CD14-positive monocyte (primary cell): ENCODE measurements at regions not wholly inside any gene's neighbourhood (a gene's known extent, or its start where the extent isn't known, plus 50 kb on each side); places are given as distances from the start of the nearest gene placed in this dataset.

Experiments
- DNase-seq, 3 donors: peaks; one replicate each; pipeline ENCODE4 v3.0.0-alpha.2; 2011 to 2022
- H2AFZ ChIP-seq: 2 replicates; pipeline ENCODE4 v1.6.0; 2012; ENCODE audit warnings: mild to moderate bottlenecking, low read depth, low read length, inconsistent platforms; ENCODE audit not compliant: insufficient read depth, poor library complexity, severe bottlenecking
- H3K27ac ChIP-seq, 2 donors: 1 replicate in 1 of 2; 2 replicates in 1 of 2; pipeline ENCODE4 v1.5.1; 2012 to 2013; ENCODE audit warnings: low read length in 2 of 2, control low read depth in 1 of 2, inconsistent platforms in 1 of 2, low read depth in 1 of 2, mild to moderate bottlenecking in 1 of 2
- H3K27me3 ChIP-seq, 2 donors: one replicate each; pipeline versions ENCODE4 v1.6.0 to v1.6.1; 2011 to 2013; ENCODE audit warnings: low read length in 2 of 2; ENCODE audit not compliant: control insufficient read depth in 2 of 2, insufficient read depth in 2 of 2
- H3K36me3 ChIP-seq, 2 donors: replicated peaks in 1 of 2; 1 replicate in 1 of 2; 2 replicates in 1 of 2; pipeline versions ENCODE4 v1.5.1 to v1.6.1; 2012 to 2013; ENCODE audit warnings: low read length in 2 of 2, control low read depth in 1 of 2, inconsistent platforms in 1 of 2, mild to moderate bottlenecking in 1 of 2; ENCODE audit not compliant: insufficient read depth in 2 of 2, control insufficient read depth in 1 of 2
- H3K4me1 ChIP-seq, 2 donors: 1 replicate in 1 of 2; 2 replicates in 1 of 2; pipeline versions ENCODE4 v1.5.1 to v1.6.1; 2012 to 2013; ENCODE audit warnings: low read length in 2 of 2, control low read depth in 1 of 2, inconsistent platforms in 1 of 2, mild to moderate bottlenecking in 1 of 2, moderate library complexity in 1 of 2; ENCODE audit not compliant: insufficient read depth in 2 of 2, control insufficient read depth in 1 of 2
- H3K4me2 ChIP-seq: replicated peaks from 2 replicates; pipeline ENCODE3; 2012; ENCODE audit warnings: low read length, moderate library complexity, mild to moderate bottlenecking; ENCODE audit not compliant: poor library complexity, severe bottlenecking; ENCODE audit errors: extremely low read depth
- H3K4me3 ChIP-seq, 3 experiments: fragments of 200-600 bp in 1 of 3; sonication (generic) in 1 of 3; replicated peaks in 1 of 3; 1 replicate in 2 of 3; 2 replicates in 1 of 3; pipeline ENCODE4 v1.5.1; 2011 to 2013; ENCODE audit warnings: low read length in 3 of 3, mild to moderate bottlenecking in 3 of 3, control low read depth in 2 of 3, low read depth in 2 of 3, inconsistent platforms in 1 of 3, moderate library complexity in 1 of 3
- H3K79me2 ChIP-seq: 2 replicates; pipeline ENCODE4 v1.6.0; 2012; ENCODE audit warnings: mild to moderate bottlenecking, control low read depth, inconsistent platforms, low read length, moderate library complexity; ENCODE audit not compliant: insufficient read depth
- H3K9ac ChIP-seq: 2 replicates; pipeline ENCODE4 v1.6.0; 2017; ENCODE audit warnings: low read length, mild to moderate bottlenecking; ENCODE audit not compliant: insufficient read depth, poor library complexity, severe bottlenecking
- H3K9me3 ChIP-seq, 2 donors: replicated peaks in 1 of 2; 1 replicate in 1 of 2; 2 replicates in 1 of 2; pipeline versions ENCODE4 v1.5.1 to v1.6.1; 2012 to 2013; ENCODE audit warnings: low read length in 2 of 2, control low read depth in 1 of 2; ENCODE audit not compliant: control insufficient read depth in 1 of 2, insufficient read depth in 1 of 2
- H4K20me1 ChIP-seq: 2 replicates; pipeline ENCODE4 v1.6.0; 2012; ENCODE audit warnings: mild to moderate bottlenecking, low read length, control low read depth, moderate library complexity; ENCODE audit not compliant: insufficient read depth
- H3K27ac Mint-ChIP-seq, 7 donors: one replicate each; pipeline ENCODE4 v1.8.0; 2020; ENCODE audit warnings: mild to moderate bottlenecking in 7 of 7, mixed read lengths in 7 of 7, moderate library complexity in 6 of 7, inconsistent platforms in 2 of 7
- H3K27me3 Mint-ChIP-seq, 3 donors: one replicate each; pipeline ENCODE4 v1.8.0; 2021 to 2022; ENCODE audit warnings: low read depth in 3 of 3, mild to moderate bottlenecking in 3 of 3, mixed read lengths in 3 of 3, moderate library complexity in 3 of 3, inconsistent platforms in 1 of 3
- H3K36me3 Mint-ChIP-seq, 2 donors: one replicate each; pipeline ENCODE4 v1.8.0; 2020; ENCODE audit warnings: mixed read lengths in 2 of 2, inconsistent platforms in 1 of 2, mild to moderate bottlenecking in 1 of 2
- H3K4me1 Mint-ChIP-seq: one replicate; pipeline ENCODE4 v1.8.0; 2020; ENCODE audit warnings: mild to moderate bottlenecking, mixed read lengths
- H3K4me3 Mint-ChIP-seq, 2 donors: one replicate each; pipeline ENCODE4 v1.8.0; 2020; ENCODE audit warnings: mild to moderate bottlenecking in 2 of 2, mixed read lengths in 2 of 2, moderate library complexity in 1 of 2
- H3K9me3 Mint-ChIP-seq, 7 donors: one replicate each; pipeline ENCODE4 v1.8.0; 2020 to 2022; ENCODE audit warnings: mixed read lengths in 7 of 7, mild to moderate bottlenecking in 6 of 7, moderate library complexity in 6 of 7, inconsistent platforms in 2 of 7
- WGBS: methylation state at CpG from one replicate; pipeline ENCODE4 v1.1.5; 2013; ENCODE audit warnings: missing lambda C conversion rate; ENCODE audit not compliant: insufficient coverage; 5-methylcytosine and 5-hydroxymethylcytosine counted together
- intact Hi-C, 2 donors: fragments of 100-400 bp; cut with micrococcal nuclease; formaldehyde crosslinking; loops; one replicate each; pipeline versions ENCODE4 v1.15.0 to v1.15.1; 2023
- TF ChIP-seq, protein P1 (sequence below): fragments of 200-600 bp; IDR thresholded peaks from one replicate; pipeline ENCODE4 v1.8.0; 2022; ENCODE audit warnings: antibody characterized with exemption, mild to moderate bottlenecking

GRCh38 chr2:139610512-139610911 lies 830.3 kb upstream of the NXPH2 start:
- no peaks in the 10 kb centered on the region for H3K36me3 Mint-ChIP-seq
- Histone ChIP-seq H3K27me3 (no peaks in the 10 kb centered on the region), H4K20me1 (no peaks in the 10 kb centered on the region), H3K36me3 (no peaks in the 10 kb centered on the region), H3K4me2 (no peak overlapping the region), H3K27ac (no peak overlapping the region), H2AFZ (no peak overlapping the region), H3K4me1 (no peaks in the 10 kb centered on the region), H3K4me3 (no peak overlapping the region), H3K79me2 (no peaks in the 10 kb centered on the region), H3K9me3 (peaks cover 17 to 21% of the 10 kb centered on the region in 2 donors), H3K9ac (no peak overlapping the region)
- TF ChIP-seq, protein P1, sequence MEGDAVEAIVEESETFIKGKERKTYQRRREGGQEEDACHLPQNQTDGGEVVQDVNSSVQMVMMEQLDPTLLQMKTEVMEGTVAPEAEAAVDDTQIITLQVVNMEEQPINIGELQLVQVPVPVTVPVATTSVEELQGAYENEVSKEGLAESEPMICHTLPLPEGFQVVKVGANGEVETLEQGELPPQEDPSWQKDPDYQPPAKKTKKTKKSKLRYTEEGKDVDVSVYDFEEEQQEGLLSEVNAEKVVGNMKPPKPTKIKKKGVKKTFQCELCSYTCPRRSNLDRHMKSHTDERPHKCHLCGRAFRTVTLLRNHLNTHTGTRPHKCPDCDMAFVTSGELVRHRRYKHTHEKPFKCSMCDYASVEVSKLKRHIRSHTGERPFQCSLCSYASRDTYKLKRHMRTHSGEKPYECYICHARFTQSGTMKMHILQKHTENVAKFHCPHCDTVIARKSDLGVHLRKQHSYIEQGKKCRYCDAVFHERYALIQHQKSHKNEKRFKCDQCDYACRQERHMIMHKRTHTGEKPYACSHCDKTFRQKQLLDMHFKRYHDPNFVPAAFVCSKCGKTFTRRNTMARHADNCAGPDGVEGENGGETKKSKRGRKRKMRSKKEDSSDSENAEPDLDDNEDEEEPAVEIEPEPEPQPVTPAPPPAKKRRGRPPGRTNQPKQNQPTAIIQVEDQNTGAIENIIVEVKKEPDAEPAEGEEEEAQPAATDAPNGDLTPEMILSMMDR = no peak
- no CpG with 5 or more reads among the region's 3 CpGs for WGBS
- DNase-seq = no peak
- no peak overlapping the region for H3K4me3 Mint-ChIP-seq
- intact Hi-C loops = no loop called here
- no peaks in the 10 kb centered on the region for H3K27me3 Mint-ChIP-seq
- peaks cover 0 to 15% (median 8%) of the 10 kb centered on the region in 7 donors for H3K9me3 Mint-ChIP-seq
- no peaks in the 10 kb centered on the region for H3K4me1 Mint-ChIP-seq
- no peak overlapping the region for H3K27ac Mint-ChIP-seq

GRCh38 chr2:139609109-139609508 lies 828.9 kb upstream of the NXPH2 start:
- Histone ChIP-seq H3K27me3 (no peaks in the 10 kb centered on the region), H3K4me2 (no peak overlapping the region), H3K4me1 (no peaks in the 10 kb centered on the region), H3K79me2 (no peaks in the 10 kb centered on the region), H3K4me3 (no peak overlapping the region), H2AFZ (no peak overlapping the region), H3K9me3 (peaks cover 17 to 21% of the 10 kb centered on the region in 2 donors), H4K20me1 (no peaks in the 10 kb centered on the region), H3K9ac (no peak overlapping the region), H3K36me3 (no peaks in the 10 kb centered on the region), H3K27ac (no peak overlapping the region)
- Mint-ChIP-seq H3K9me3 (peaks cover 0 to 15% (median 9%) of the 10 kb centered on the region in 7 donors), H3K4me1 (no peaks in the 10 kb centered on the region), H3K36me3 (no peaks in the 10 kb centered on the region), H3K27me3 (no peaks in the 10 kb centered on the region), H3K4me3 (no peak overlapping the region), H3K27ac (no peak overlapping the region)
- no CpG with 5 or more reads among the region's 3 CpGs for WGBS
- DNase-seq = no peak
- intact Hi-C loops = no loop called here
- TF ChIP-seq, protein P1 = no peak
